ENCODE measurements at regions not wholly inside any gene's neighbourhood (a gene's known extent, or its start where the extent isn't known, plus 50 kb on each side); places are given as distances from the start of the nearest gene placed in this dataset.

DNA sequence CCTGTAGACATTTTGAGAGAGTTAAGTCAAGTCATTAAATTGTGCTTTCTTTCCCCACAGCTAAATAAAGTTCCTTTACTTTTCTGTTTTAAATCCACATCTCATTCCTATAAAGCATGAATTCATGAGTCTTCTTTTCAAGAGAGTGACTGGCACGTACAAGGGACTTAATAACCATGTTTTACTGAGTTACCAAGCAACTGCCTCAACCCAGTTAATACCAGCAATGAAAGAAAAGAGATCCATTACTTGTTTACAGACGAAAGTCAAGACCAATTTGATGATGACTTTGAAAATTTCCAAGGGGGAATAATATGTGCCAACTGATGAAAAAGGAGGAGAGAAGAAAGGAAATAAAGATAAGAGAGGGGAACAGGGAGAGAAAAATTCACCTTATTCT, 1082.5 kb upstream of the GYPC start:
- TF ChIP-seq, protein P1, sequence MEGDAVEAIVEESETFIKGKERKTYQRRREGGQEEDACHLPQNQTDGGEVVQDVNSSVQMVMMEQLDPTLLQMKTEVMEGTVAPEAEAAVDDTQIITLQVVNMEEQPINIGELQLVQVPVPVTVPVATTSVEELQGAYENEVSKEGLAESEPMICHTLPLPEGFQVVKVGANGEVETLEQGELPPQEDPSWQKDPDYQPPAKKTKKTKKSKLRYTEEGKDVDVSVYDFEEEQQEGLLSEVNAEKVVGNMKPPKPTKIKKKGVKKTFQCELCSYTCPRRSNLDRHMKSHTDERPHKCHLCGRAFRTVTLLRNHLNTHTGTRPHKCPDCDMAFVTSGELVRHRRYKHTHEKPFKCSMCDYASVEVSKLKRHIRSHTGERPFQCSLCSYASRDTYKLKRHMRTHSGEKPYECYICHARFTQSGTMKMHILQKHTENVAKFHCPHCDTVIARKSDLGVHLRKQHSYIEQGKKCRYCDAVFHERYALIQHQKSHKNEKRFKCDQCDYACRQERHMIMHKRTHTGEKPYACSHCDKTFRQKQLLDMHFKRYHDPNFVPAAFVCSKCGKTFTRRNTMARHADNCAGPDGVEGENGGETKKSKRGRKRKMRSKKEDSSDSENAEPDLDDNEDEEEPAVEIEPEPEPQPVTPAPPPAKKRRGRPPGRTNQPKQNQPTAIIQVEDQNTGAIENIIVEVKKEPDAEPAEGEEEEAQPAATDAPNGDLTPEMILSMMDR (IDR thresholded peaks at IDR 0.05), result no peak
- TF ChIP-seq ZFX (IDR thresholded peaks at IDR 0.05; ENCODE audit: borderline replicate concordance), result no peak

All from 22Rv1 (cell line).